ENCODE measurements at regions not wholly inside any gene's neighbourhood (a gene's known extent, or its start where the extent isn't known, plus 50 kb on each side); places are given as distances from the start of the nearest gene placed in this dataset.

- Histone ChIP-seq H3K4me3 (ENCODE audit: low read length) (no peak overlapping the region), H3K36me3 (ENCODE audit: insufficient read depth, low read length) (no peaks in the 10 kb centered on the region), H3K9ac (ENCODE audit: low read length) (no peak overlapping the region), H3K9me3 (ENCODE audit: low read length) (no peaks in the 10 kb centered on the region), H2AFZ (ENCODE audit: low read depth, low read length) (no peak overlapping the region), H4K20me1 (ENCODE audit: insufficient read depth) (no peaks in the 10 kb centered on the region), H3K79me2 (replicated peaks; ENCODE audit: insufficient read depth, low read length) (no peaks in the 10 kb centered on the region), H3F3A (ENCODE audit: insufficient read depth, low read length, poor library complexity, severe bottlenecking) (no peaks in the 10 kb centered on the region), H3K4me2 (ENCODE audit: low read length) (no peak overlapping the region), H3K27me3 (ENCODE audit: insufficient read depth, low read depth, low read length) (no peaks in the 10 kb centered on the region), H3K27ac (ENCODE audit: low read length) (no peak overlapping the region), H3K9me2 (ENCODE audit: insufficient read depth, low read length) (no peaks in the 10 kb centered on the region)
- TF ChIP-seq CTCF (IDR thresholded peaks at IDR 0.05; ENCODE audit: poor library complexity, severe bottlenecking) (no peak), SMC3 (conservative IDR thresholded peaks at IDR 0.05; ENCODE audit: poor library complexity) (no peak), POLR2AphosphoS5 (IDR thresholded peaks at IDR 0.05) (no peak), EZH2 (IDR thresholded peaks at IDR 0.05; ENCODE audit: borderline replicate concordance, insufficient read depth, low read length, poor library complexity, severe bottlenecking) (no peak)
These were observed 168.0 kb downstream of the DKK1 start for GRCh38 chr10:52481986-52482555.

- Histone ChIP-seq H3K4me2 (ENCODE audit: low read length) (no peak overlapping the region), H3K27me3 (ENCODE audit: insufficient read depth, low read depth, low read length) (no peaks in the 10 kb centered on the region), H2AFZ (ENCODE audit: low read depth, low read length) (no peak overlapping the region), H3K9me3 (ENCODE audit: low read length) (no peaks in the 10 kb centered on the region), H3K79me2 (replicated peaks; ENCODE audit: insufficient read depth, low read length) (no peaks in the 10 kb centered on the region), H3K27ac (ENCODE audit: low read length) (no peak overlapping the region), H3K9me2 (ENCODE audit: insufficient read depth, low read length) (no peaks in the 10 kb centered on the region), H3K9ac (ENCODE audit: low read length) (no peak overlapping the region), H3F3A (ENCODE audit: insufficient read depth, low read length, poor library complexity, severe bottlenecking) (no peaks in the 10 kb centered on the region), H4K20me1 (ENCODE audit: insufficient read depth) (no peaks in the 10 kb centered on the region), H3K36me3 (ENCODE audit: insufficient read depth, low read length) (no peaks in the 10 kb centered on the region), H3K4me3 (ENCODE audit: low read length) (no peak overlapping the region)
- TF ChIP-seq EP300 (conservative IDR thresholded peaks at IDR 0.05; ENCODE audit: poor library complexity, severe bottlenecking) (no peak), CTCF (IDR thresholded peaks at IDR 0.05; ENCODE audit: poor library complexity, severe bottlenecking) (no peak), TAF1 (IDR thresholded peaks at IDR 0.05; ENCODE audit: low read depth) (no peak), EZH2 (IDR thresholded peaks at IDR 0.05; ENCODE audit: borderline replicate concordance, insufficient read depth, low read length, poor library complexity, severe bottlenecking) (no peak), REST (IDR thresholded peaks at IDR 0.05; ENCODE audit: borderline replicate concordance) (no peak), RAD21 (conservative IDR thresholded peaks at IDR 0.05) (no peak), MXI1 (conservative IDR thresholded peaks at IDR 0.05; ENCODE audit: poor library complexity, severe bottlenecking) (no peak), SMC3 (conservative IDR thresholded peaks at IDR 0.05; ENCODE audit: poor library complexity) (no peak), POLR2AphosphoS5 (IDR thresholded peaks at IDR 0.05) (no peak)
These were observed 169.5 kb downstream of the DKK1 start for GRCh38 chr10:52483587-52483986.

Data from neural cell (in vitro differentiated cells).